ENCODE measurements at regions not wholly inside any gene's neighbourhood (a gene's known extent, or its start where the extent isn't known, plus 50 kb on each side); places are given as distances from the start of the nearest gene placed in this dataset.

GRCh38 chr2:239884051-239884405 is 141.1 kb downstream of the NDUFA10 start:
- TF ChIP-seq CTCF (IDR thresholded peaks at IDR 0.05) (no peak), POLR2A (IDR thresholded peaks at IDR 0.05) (no peak)
- H3K4me1 ChIP-seq: peaks cover 8% of the 10 kb centered on the region
- no peak for DNase-seq
- H3K9me3 ChIP-seq: no peaks in the 10 kb centered on the region
- no peaks in the 10 kb centered on the region for H3K27me3 ChIP-seq
- no peak overlapping the region for H3K27ac ChIP-seq
- H3K36me3 ChIP-seq (ENCODE audit: low read depth, missing control alignments): no peaks in the 10 kb centered on the region
- no peak overlapping the region for H3K4me3 ChIP-seq
- WGBS, 2 donors: 93 to 96% methylated on average over 5 of the region's 5 CpGs
- intact Hi-C loops (cut with DNase I; ENCODE audit: low total_unique reads): no loop called here

- H3K36me3 ChIP-seq (ENCODE audit: low read depth, missing control alignments): no peaks in the 10 kb centered on the region
- TF ChIP-seq CTCF (IDR thresholded peaks at IDR 0.05) (no peak), POLR2A (IDR thresholded peaks at IDR 0.05) (no peak)
- intact Hi-C loops (cut with DNase I; ENCODE audit: low total_unique reads): no loop called here
These were observed 141.7 kb downstream of the NDUFA10 start for GRCh38 chr2:239883326-239884050.

GRCh38 chr2:239882781-239883180 is 142.4 kb downstream of the NDUFA10 start:
- H3K36me3 ChIP-seq (ENCODE audit: low read depth, missing control alignments): no peaks in the 10 kb centered on the region
- H3K27ac ChIP-seq: no peak overlapping the region
- peaks cover 8% of the 10 kb centered on the region for H3K4me1 ChIP-seq
- WGBS, 2 donors: 81 to 92% methylated on average over 4 of the region's 4 CpGs
- TF ChIP-seq CTCF (IDR thresholded peaks at IDR 0.05) (no peak), POLR2A (IDR thresholded peaks at IDR 0.05) (no peak)
- no peaks in the 10 kb centered on the region for H3K9me3 ChIP-seq
- intact Hi-C loops (cut with DNase I; ENCODE audit: low total_unique reads): no loop called here
- H3K4me3 ChIP-seq: no peak overlapping the region
- peak; percentile 13 for DNase-seq
- H3K27me3 ChIP-seq: no peaks in the 10 kb centered on the region

More at GRCh38 chr2:239883326-239884050, 141.7 kb downstream of the NDUFA10 start:
- Histone ChIP-seq H3K27me3 (no peaks in the 10 kb centered on the region), H3K4me3 (no peak overlapping the region), H3K27ac (no peak overlapping the region), H3K4me1 (peaks cover 8% of the 10 kb centered on the region), H3K9me3 (no peaks in the 10 kb centered on the region)
- WGBS, 2 donors: 82 to 87% methylated on average over 8 to 11 of the region's 12 CpGs
- DNase-seq: peak; percentile 4

DNA sequence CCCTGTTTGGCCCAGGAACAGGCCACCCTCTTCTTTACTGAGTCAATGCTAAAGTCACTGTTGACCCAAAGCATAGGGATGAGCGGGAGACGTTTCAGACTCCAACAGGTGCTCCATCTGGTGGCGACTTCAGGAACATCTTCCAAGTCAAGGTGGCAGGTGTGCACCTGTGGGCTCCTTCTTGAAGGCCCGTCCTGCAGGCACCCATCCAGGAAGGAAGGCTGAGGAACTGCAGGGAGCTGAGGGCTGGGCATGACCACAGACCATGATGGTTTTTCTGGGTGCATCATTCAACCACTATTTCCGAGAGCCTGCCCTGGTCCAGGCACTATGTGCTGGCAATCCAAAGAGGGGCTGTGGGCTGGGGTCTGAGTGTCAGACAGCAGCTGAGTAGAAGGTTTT is 142.8 kb downstream of the NDUFA10 start:
- 38 to 56% methylated on average over 3 to 5 of the region's 5 CpGs for WGBS, 2 donors
- TF ChIP-seq POLR2A (IDR thresholded peaks at IDR 0.05) (no peak), CTCF (IDR thresholded peaks at IDR 0.05) (peak; percentile 27 to 56 (median 46))
- no peaks in the 10 kb centered on the region for H3K9me3 ChIP-seq
- peak; percentile 52 for DNase-seq
- no peaks in the 10 kb centered on the region for H3K27me3 ChIP-seq
- no peak overlapping the region for H3K4me3 ChIP-seq
- no peak overlapping the region for H3K27ac ChIP-seq
- peaks cover 8% of the 10 kb centered on the region for H3K4me1 ChIP-seq
- no peaks in the 10 kb centered on the region for H3K36me3 ChIP-seq (ENCODE audit: low read depth, missing control alignments)
- intact Hi-C loops (cut with DNase I; ENCODE audit: low total_unique reads): no loop called here

All from testis (tissue), 2 donors.